T-helper 1 cell (primary cell): ENCODE measurements at regions not wholly inside any gene's neighbourhood (a gene's known extent, or its start where the extent isn't known, plus 50 kb on each side); places are given as distances from the start of the nearest gene placed in this dataset.

Experiments
- DNase-seq, 5 donors: peaks; one replicate each; pipeline ENCODE4 v3.0.0-alpha.2; 2012 to 2020

GRCh38 chr4:121519236-121519838 is 138.5 kb upstream of the QRFPR start:
- DNase-seq: no peak

- DNase-seq: no peak
Observed at GRCh38 chr4:121517241-121517640, 136.4 kb upstream of the QRFPR start.

GRCh38 chr4:121514443-121514842 is 133.6 kb upstream of the QRFPR start:
- no peak for DNase-seq

- peak in 1 of 5 donors; percentile 71 for DNase-seq
Observed at GRCh38 chr4:121510341-121510874, 129.6 kb upstream of the QRFPR start.

GRCh38 chr4:121485190-121485804 is 104.5 kb upstream of the QRFPR start:
- no peak for DNase-seq

GRCh38 chr4:121484633-121485032 is 103.8 kb upstream of the QRFPR start:
- peak in 1 of 5 donors; percentile 45 for DNase-seq

GRCh38 chr4:121479808-121480207 is 99.0 kb upstream of the QRFPR start:
- DNase-seq: no peak

- DNase-seq: no peak
Observed at GRCh38 chr4:121477480-121477879, 96.7 kb upstream of the QRFPR start.

- DNase-seq: no peak
Observed at GRCh38 chr4:121477079-121477478, 96.3 kb upstream of the QRFPR start.

GRCh38 chr4:121472937-121473721 is 92.3 kb upstream of the QRFPR start:
- DNase-seq: peak in 1 of 5 donors; percentile 23

GRCh38 chr4:121464854-121465253 is 84.0 kb upstream of the QRFPR start:
- DNase-seq: no peak

GRCh38 chr4:121462660-121463261 is 81.9 kb upstream of the QRFPR start:
- peak in 2 of 5 donors; percentile 6 to 58 for DNase-seq

- no peak for DNase-seq
Observed at GRCh38 chr4:121459026-121459425, 78.2 kb upstream of the QRFPR start.

- no peak for DNase-seq
Observed at GRCh38 chr4:121457278-121457875, 76.6 kb upstream of the QRFPR start.

GRCh38 chr4:121455285-121455684 is 74.5 kb upstream of the QRFPR start:
- no peak for DNase-seq

GRCh38 chr4:121454251-121454979 is 73.6 kb upstream of the QRFPR start:
- DNase-seq: no peak

GRCh38 chr4:121451310-121451709 is 70.5 kb upstream of the QRFPR start:
- DNase-seq: no peak

- DNase-seq: no peak
Observed at GRCh38 chr4:121449416-121449815, 68.6 kb upstream of the QRFPR start.

- DNase-seq: no peak
Observed at GRCh38 chr4:121448231-121448630, 67.4 kb upstream of the QRFPR start.

- DNase-seq: no peak
Observed at GRCh38 chr4:121439669-121440068, 58.9 kb upstream of the QRFPR start.
